Neuronal stem cell (in vitro differentiated cells): ENCODE measurements at regions not wholly inside any gene's neighbourhood (a gene's known extent, or its start where the extent isn't known, plus 50 kb on each side); places are given as distances from the start of the nearest gene placed in this dataset.

Experiments used
- DNase-seq: peaks from one replicate; pipeline ENCODE4 v3.0.0-alpha.2; 2013; ENCODE audit warnings: low spot score
- H2AFZ ChIP-seq: one replicate; pipeline ENCODE4 v1.6.1; 2013; ENCODE audit warnings: mild to moderate bottlenecking, low read length, inconsistent platforms
- H2AK5ac ChIP-seq: 2 replicates; pipeline ENCODE4 v1.6.1; 2013; ENCODE audit warnings: low read depth, mild to moderate bottlenecking, inconsistent platforms, low read length, moderate library complexity, mixed read lengths
- H2BK120ac ChIP-seq: 2 replicates; pipeline ENCODE4 v1.6.1; 2013; ENCODE audit warnings: low read depth, mild to moderate bottlenecking, inconsistent platforms, low read length, moderate library complexity, mixed read lengths
- H2BK12ac ChIP-seq: one replicate; pipeline ENCODE4 v1.6.1; 2013; ENCODE audit warnings: low read length, inconsistent platforms
- H2BK15ac ChIP-seq: 2 replicates; pipeline ENCODE4 v1.6.1; 2013; ENCODE audit warnings: mild to moderate bottlenecking, low read length, inconsistent platforms, mixed read lengths
- H2BK5ac ChIP-seq: one replicate; pipeline ENCODE4 v1.6.1; 2013; ENCODE audit warnings: inconsistent platforms, mild to moderate bottlenecking, low read length, moderate library complexity
- H3K14ac ChIP-seq: one replicate; pipeline ENCODE4 v1.6.1; 2013; ENCODE audit warnings: low read length, inconsistent platforms
- H3K18ac ChIP-seq: 2 replicates; pipeline ENCODE4 v1.6.1; 2013; ENCODE audit warnings: low read length, inconsistent platforms
- H3K23ac ChIP-seq: 2 replicates; pipeline ENCODE4 v1.6.1; 2013; ENCODE audit warnings: low read depth, mild to moderate bottlenecking, mixed read lengths, low read length, inconsistent platforms; ENCODE audit not compliant: poor library complexity
- H3K27ac ChIP-seq: replicated peaks from 3 replicates; pipeline ENCODE4 v1.5.1; 2013; ENCODE audit warnings: low read length, inconsistent platforms
- H3K27me3 ChIP-seq, 3 experiments: 2 replicates each; pipeline ENCODE4 v1.6.1; 2013; ENCODE audit warnings: low read length in 3 of 3, mild to moderate bottlenecking in 2 of 3, inconsistent platforms in 1 of 3, low read depth in 1 of 3, mixed read lengths in 1 of 3, moderate library complexity in 1 of 3; ENCODE audit not compliant: control insufficient read depth in 3 of 3, insufficient read depth in 3 of 3
- H3K36me3 ChIP-seq, 2 donors: replicated peaks in 1 of 2; 2 replicates each; pipeline ENCODE4 v1.6.1; 2013; ENCODE audit warnings: low read length in 2 of 2; ENCODE audit not compliant: control insufficient read depth in 2 of 2, insufficient read depth in 2 of 2
- H3K4ac ChIP-seq: 2 replicates; pipeline ENCODE4 v1.6.1; 2013; ENCODE audit warnings: inconsistent platforms, mild to moderate bottlenecking, low read length, moderate library complexity
- H3K4me1 ChIP-seq, 2 donors: 1 replicate in 1 of 2; 2 replicates in 1 of 2; pipeline ENCODE4 v1.6.1; 2013; ENCODE audit warnings: low read length in 2 of 2, low read depth in 1 of 2; ENCODE audit not compliant: control insufficient read depth in 2 of 2, insufficient read depth in 1 of 2
- H3K4me2 ChIP-seq: one replicate; pipeline ENCODE4 v1.6.1; 2013; ENCODE audit warnings: mild to moderate bottlenecking, low read length, inconsistent platforms; ENCODE audit not compliant: insufficient read depth, poor library complexity, severe bottlenecking
- H3K4me3 ChIP-seq, 2 donors: 2 replicates each; pipeline ENCODE4 v1.5.1; 2013; ENCODE audit warnings: low read length in 2 of 2, mild to moderate bottlenecking in 2 of 2, inconsistent platforms in 1 of 2, moderate library complexity in 1 of 2
- H3K79me1 ChIP-seq: one replicate; pipeline ENCODE4 v1.6.1; 2013; ENCODE audit warnings: low read depth, mild to moderate bottlenecking, inconsistent platforms, low read length, moderate library complexity
- H3K9ac ChIP-seq: one replicate; pipeline ENCODE4 v1.6.1; 2013; ENCODE audit warnings: mild to moderate bottlenecking, low read depth, low read length, inconsistent platforms; ENCODE audit not compliant: poor library complexity
- H3K9me3 ChIP-seq, 2 donors: replicated peaks in 1 of 2; 2 replicates each; pipeline versions ENCODE3 to v1.6.1; 2013; ENCODE audit warnings: low read length in 2 of 2, mild to moderate bottlenecking in 2 of 2, inconsistent platforms in 1 of 2, low read depth in 1 of 2, mixed read lengths in 1 of 2, moderate library complexity in 1 of 2; ENCODE audit not compliant: control insufficient read depth in 2 of 2, insufficient read depth in 1 of 2
- H4K8ac ChIP-seq: one replicate; pipeline ENCODE4 v1.6.1; 2013; ENCODE audit warnings: low read depth, mild to moderate bottlenecking, inconsistent platforms, low read length, moderate library complexity
- H4K91ac ChIP-seq: one replicate; pipeline ENCODE4 v1.6.1; 2013; ENCODE audit warnings: low read length, low read depth, mild to moderate bottlenecking, inconsistent platforms; ENCODE audit not compliant: poor library complexity
- WGBS, 2 donors: extraction: QIAGEN DNeasy Blood & Tissue Kit; methylation state at CpG; one replicate each; pipeline ENCODE4 v1.1.7; 2013; ENCODE audit warnings: missing lambda C conversion rate in 2 of 2, mixed read lengths in 1 of 2; ENCODE audit not compliant: insufficient read length in 2 of 2, insufficient replicate concordance in 1 of 2; ENCODE audit errors: extremely low coverage in 2 of 2; 5-methylcytosine and 5-hydroxymethylcytosine counted together

DNA sequence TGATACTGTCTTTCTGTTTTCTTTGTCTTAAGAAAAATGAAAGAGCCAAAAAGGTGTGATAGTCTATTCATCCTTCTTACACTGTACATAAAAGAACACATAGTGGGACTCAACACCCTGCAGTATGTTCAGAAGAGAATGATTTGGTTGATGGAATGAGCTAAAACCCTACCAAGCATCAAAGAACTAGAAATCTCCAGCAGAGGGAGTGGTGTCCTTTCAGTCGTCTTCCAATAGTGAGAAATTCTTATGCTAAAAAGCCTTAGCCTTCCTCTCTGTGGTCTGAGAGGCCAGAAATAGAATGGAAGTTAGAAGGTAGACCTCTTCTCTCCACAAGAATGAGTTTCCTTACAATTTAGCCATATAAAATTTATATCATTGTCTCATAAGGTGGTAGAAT is 393.4 kb upstream of the SEL1L start:
- no peak overlapping the region for H2AK5ac ChIP-seq
- no peak overlapping the region for H4K8ac ChIP-seq
- H3K9me3 ChIP-seq: no peaks in the 10 kb centered on the region
- no peak overlapping the region for H3K23ac ChIP-seq
- no peak overlapping the region for H3K18ac ChIP-seq
- no peak overlapping the region for H3K4me2 ChIP-seq
- no peak overlapping the region for H3K14ac ChIP-seq
- H3K79me1 ChIP-seq: no peaks in the 10 kb centered on the region
- H2BK5ac ChIP-seq: no peak overlapping the region
- H4K91ac ChIP-seq: no peak overlapping the region
- H3K4ac ChIP-seq: no peak overlapping the region
- no peaks in the 10 kb centered on the region for H3K4me1 ChIP-seq
- H3K9ac ChIP-seq: no peak overlapping the region
- WGBS, 2 donors: no CpG with 5 or more reads among the region's 1 CpG
- H3K4me3 ChIP-seq: no peak overlapping the region
- no peak overlapping the region for H2BK15ac ChIP-seq
- no peak overlapping the region for H2BK120ac ChIP-seq
- no peaks in the 10 kb centered on the region for H3K36me3 ChIP-seq
- H3K27ac ChIP-seq: no peak overlapping the region
- no peak overlapping the region for H2AFZ ChIP-seq
- H2BK12ac ChIP-seq: no peak overlapping the region
- no peaks in the 10 kb centered on the region for H3K27me3 ChIP-seq
- DNase-seq: no peak

- no peak overlapping the region for H4K91ac ChIP-seq
- no peak overlapping the region for H3K9ac ChIP-seq
- no peak for DNase-seq
- H3K14ac ChIP-seq: no peak overlapping the region
- H3K4ac ChIP-seq: no peak overlapping the region
- no peaks in the 10 kb centered on the region for H3K79me1 ChIP-seq
- no peak overlapping the region for H2BK15ac ChIP-seq
- no peak overlapping the region for H3K27ac ChIP-seq
- no peak overlapping the region for H2BK120ac ChIP-seq
- no peak overlapping the region for H2BK5ac ChIP-seq
- peaks cover 0 to 1% of the 10 kb centered on the region in 2 donors for H3K4me1 ChIP-seq
- H3K27me3 ChIP-seq: no peaks in the 10 kb centered on the region
- no peak overlapping the region for H3K23ac ChIP-seq
- no peak overlapping the region for H3K4me3 ChIP-seq
- H3K9me3 ChIP-seq: no peaks in the 10 kb centered on the region
- WGBS, 2 donors: no CpG with 5 or more reads among the region's 1 CpG
- H3K36me3 ChIP-seq: no peaks in the 10 kb centered on the region
- no peak overlapping the region for H3K4me2 ChIP-seq
- no peak overlapping the region for H2BK12ac ChIP-seq
- H2AK5ac ChIP-seq: no peak overlapping the region
- H3K18ac ChIP-seq: no peak overlapping the region
- H4K8ac ChIP-seq: no peak overlapping the region
- H2AFZ ChIP-seq: no peak overlapping the region
Measured at GRCh38 chr14:81931828-81932227, 398.2 kb upstream of the SEL1L start.

GRCh38 chr14:81936348-81936747 is 402.7 kb upstream of the SEL1L start:
- WGBS, 2 donors: no CpG with 5 or more reads among the region's 1 CpG
- H2BK15ac ChIP-seq: no peak overlapping the region
- H2AFZ ChIP-seq: no peak overlapping the region
- H3K9ac ChIP-seq: no peak overlapping the region
- H3K23ac ChIP-seq: no peak overlapping the region
- H3K27me3 ChIP-seq: no peaks in the 10 kb centered on the region
- no peak overlapping the region for H2AK5ac ChIP-seq
- no peak overlapping the region for H4K91ac ChIP-seq
- H2BK12ac ChIP-seq: no peak overlapping the region
- H2BK5ac ChIP-seq: no peak overlapping the region
- H3K4me2 ChIP-seq: no peak overlapping the region
- peaks cover 0 to 1% of the 10 kb centered on the region in 2 donors for H3K4me1 ChIP-seq
- H3K9me3 ChIP-seq: no peaks in the 10 kb centered on the region
- DNase-seq: no peak
- no peaks in the 10 kb centered on the region for H3K79me1 ChIP-seq
- no peak overlapping the region for H3K14ac ChIP-seq
- H4K8ac ChIP-seq: no peak overlapping the region
- no peak overlapping the region for H3K27ac ChIP-seq
- no peak overlapping the region for H2BK120ac ChIP-seq
- no peak overlapping the region for H3K18ac ChIP-seq
- H3K4ac ChIP-seq: no peak overlapping the region
- no peak overlapping the region for H3K4me3 ChIP-seq
- H3K36me3 ChIP-seq: no peaks in the 10 kb centered on the region

DNA sequence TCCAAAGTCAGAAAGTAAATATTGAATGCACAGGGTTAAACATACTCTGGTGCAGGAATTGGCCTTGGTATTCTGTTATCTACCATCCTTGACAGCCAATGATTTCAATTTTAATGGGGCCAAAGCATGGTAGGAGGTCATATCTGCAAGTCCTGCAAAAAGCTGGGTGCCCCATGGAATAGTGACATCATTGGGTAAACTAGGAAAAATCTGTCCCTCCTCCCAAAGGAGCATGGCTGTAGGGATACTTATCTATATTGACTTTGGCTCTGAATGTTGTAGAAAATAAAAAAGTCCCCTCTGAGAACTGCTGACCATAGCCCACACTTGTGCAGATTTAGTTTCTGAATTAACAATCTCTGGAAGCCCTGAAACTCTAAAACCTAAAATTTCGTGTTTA is 403.2 kb upstream of the SEL1L start:
- Histone ChIP-seq H3K27ac (no peak overlapping the region), H3K9me3 (no peaks in the 10 kb centered on the region), H2AFZ (no peak overlapping the region), H3K4me1 (peaks cover 0 to 1% of the 10 kb centered on the region in 2 donors), H3K4me3 (no peak overlapping the region), H2BK5ac (no peak overlapping the region), H3K9ac (no peak overlapping the region), H3K18ac (no peak overlapping the region), H4K8ac (no peak overlapping the region), H2AK5ac (no peak overlapping the region), H3K4me2 (no peak overlapping the region), H2BK15ac (no peak overlapping the region), H2BK120ac (no peak overlapping the region), H3K27me3 (no peaks in the 10 kb centered on the region), H3K36me3 (no peaks in the 10 kb centered on the region), H3K79me1 (no peaks in the 10 kb centered on the region), H4K91ac (no peak overlapping the region), H3K23ac (no peak overlapping the region), H2BK12ac (no peak overlapping the region), H3K14ac (no peak overlapping the region), H3K4ac (no peak overlapping the region)
- DNase-seq: no peak
- no CpG with 5 or more reads among the region's 1 CpG for WGBS, 2 donors
